ENCODE measurements at regions not wholly inside any gene's neighbourhood (a gene's known extent, or its start where the extent isn't known, plus 50 kb on each side); places are given as distances from the start of the nearest gene placed in this dataset.
A peak's percentile ranks its signal among the peaks of the same experiment; 100 is the strongest.

DNA sequence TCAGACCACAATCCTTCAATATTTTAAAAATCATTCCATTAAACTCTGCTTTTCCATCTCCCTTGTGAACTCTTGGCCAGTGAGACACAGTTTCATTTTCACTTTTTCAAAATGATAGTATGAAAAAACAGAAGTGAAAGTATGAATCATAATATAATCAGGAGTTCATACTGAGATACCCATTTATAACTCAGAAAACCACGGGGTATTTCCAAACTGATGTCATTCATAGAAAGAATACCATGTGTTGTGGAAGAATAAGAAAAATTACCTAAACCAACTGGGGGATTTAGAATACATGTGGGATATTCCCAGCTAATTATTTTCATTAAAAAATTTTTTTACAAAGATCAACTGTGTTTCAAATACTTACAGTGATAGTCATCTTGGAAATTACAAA lies 149.9 kb downstream of the MRPL39 start:
- FAIRE-seq, result peak; percentile 73
- peak overlapping the region; percentile 18 for H3K27ac ChIP-seq (ENCODE audit: insufficient read depth, low read depth, low read length)

DNA sequence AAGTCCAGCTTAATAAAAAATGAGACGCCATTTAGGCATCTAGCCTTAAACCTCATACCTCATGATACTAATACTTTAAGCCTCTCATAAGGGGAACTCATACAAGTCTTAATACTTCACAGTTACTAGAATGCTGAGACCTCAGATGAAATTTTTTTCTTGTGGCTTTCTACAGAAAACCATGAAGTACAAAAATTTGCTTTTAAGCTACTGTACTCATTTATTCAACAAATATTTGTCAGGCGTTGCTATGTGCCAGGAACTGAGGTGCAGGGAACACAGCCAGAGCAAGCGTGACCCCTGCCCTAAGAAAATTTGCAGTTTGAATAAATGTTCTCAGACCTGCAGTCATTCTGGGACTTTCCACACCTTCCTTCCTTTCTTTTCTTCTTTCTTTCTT lies 150.6 kb downstream of the MRPL39 start:
- TF ChIP-seq POLR2AphosphoS5 (IDR thresholded peaks at IDR 0.05; ENCODE audit: insufficient read depth, low read depth, low read length) (no peak), FOS (IDR thresholded peaks at IDR 0.05; ENCODE audit: borderline replicate concordance, insufficient read depth, low read length) (no peak), GATA2 (IDR thresholded peaks at IDR 0.05; ENCODE audit: insufficient read depth, insufficient read length, low read depth, low read length) (no peak), POLR2A (IDR thresholded peaks at IDR 0.05; ENCODE audit: low read depth, low read length) (no peak), JUN (IDR thresholded peaks at IDR 0.05; ENCODE audit: borderline replicate concordance, insufficient read depth, insufficient read length, low read depth) (no peak), MYC (IDR thresholded peaks at IDR 0.05; ENCODE audit: low read depth, low read length) (no peak), EZH2 (IDR thresholded peaks at IDR 0.05; ENCODE audit: borderline replicate concordance, low read depth, low read length, severe bottlenecking) (no peak), MAX (IDR thresholded peaks at IDR 0.05; ENCODE audit: insufficient read depth, insufficient read length) (no peak)
- TF ChIP-seq, protein P1, sequence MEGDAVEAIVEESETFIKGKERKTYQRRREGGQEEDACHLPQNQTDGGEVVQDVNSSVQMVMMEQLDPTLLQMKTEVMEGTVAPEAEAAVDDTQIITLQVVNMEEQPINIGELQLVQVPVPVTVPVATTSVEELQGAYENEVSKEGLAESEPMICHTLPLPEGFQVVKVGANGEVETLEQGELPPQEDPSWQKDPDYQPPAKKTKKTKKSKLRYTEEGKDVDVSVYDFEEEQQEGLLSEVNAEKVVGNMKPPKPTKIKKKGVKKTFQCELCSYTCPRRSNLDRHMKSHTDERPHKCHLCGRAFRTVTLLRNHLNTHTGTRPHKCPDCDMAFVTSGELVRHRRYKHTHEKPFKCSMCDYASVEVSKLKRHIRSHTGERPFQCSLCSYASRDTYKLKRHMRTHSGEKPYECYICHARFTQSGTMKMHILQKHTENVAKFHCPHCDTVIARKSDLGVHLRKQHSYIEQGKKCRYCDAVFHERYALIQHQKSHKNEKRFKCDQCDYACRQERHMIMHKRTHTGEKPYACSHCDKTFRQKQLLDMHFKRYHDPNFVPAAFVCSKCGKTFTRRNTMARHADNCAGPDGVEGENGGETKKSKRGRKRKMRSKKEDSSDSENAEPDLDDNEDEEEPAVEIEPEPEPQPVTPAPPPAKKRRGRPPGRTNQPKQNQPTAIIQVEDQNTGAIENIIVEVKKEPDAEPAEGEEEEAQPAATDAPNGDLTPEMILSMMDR (IDR thresholded peaks at IDR 0.05; ENCODE audit: extremely low read depth in 1 of 2, insufficient read depth in 1 of 2, low read depth in 1 of 2, low read length in 2 of 2), result no peak
- no peak overlapping the region for H3K9ac ChIP-seq (replicated peaks; ENCODE audit: extremely low read depth, insufficient read depth, low read length)
- FAIRE-seq (no peak), DNase-seq (ENCODE audit: low read depth, low spot score) (peak; percentile 49)
- no peak overlapping the region for H3K27ac ChIP-seq (ENCODE audit: insufficient read depth, low read depth, low read length)
- H4K20me1 ChIP-seq (replicated peaks; ENCODE audit: control insufficient read depth, extremely low read depth, insufficient read depth, low read length), result no peaks in the 10 kb centered on the region
- no peak overlapping the region for H3K4me3 ChIP-seq (replicated peaks in 1 of 3; ENCODE audit: insufficient read depth in 1 of 3, low read depth in 1 of 3, low read length in 3 of 3)
- CTCF ChIA-PET, result no interaction called here
- dilution Hi-C loops (cut with MboI; ENCODE audit: extremely low pct_ligation_motif_present, low sequenced_read_pairs), result no loop called here
- H3K36me3 ChIP-seq (ENCODE audit: control insufficient read depth in 2 of 2, extremely low read depth in 1 of 2, insufficient read depth in 2 of 2, low read length in 2 of 2), result no peaks in the 10 kb centered on the region
- H3K27me3 ChIP-seq (ENCODE audit: control insufficient read depth in 2 of 2, insufficient read depth in 2 of 2, low read length in 2 of 2), result no peaks in the 10 kb centered on the region
- H3K4me1 ChIP-seq (ENCODE audit: control insufficient read depth, extremely low read depth, insufficient read depth, low read length), result peaks cover 6% of the 10 kb centered on the region
- no peaks in the 10 kb centered on the region for H3K9me3 ChIP-seq (replicated peaks; ENCODE audit: control insufficient read depth, insufficient read depth, low read length)
- POLR2A ChIA-PET, result no interaction called here
- peak overlapping the region; percentile 68 for H2AFZ ChIP-seq (ENCODE audit: low read depth, low read length)
- no peak overlapping the region for H3K4me2 ChIP-seq (ENCODE audit: insufficient read depth, low read length)
- H3K9me1 ChIP-seq (replicated peaks; ENCODE audit: control insufficient read depth, extremely low read depth, insufficient read depth, low read length), result no peaks in the 10 kb centered on the region
- intact Hi-C loops (cut with micrococcal nuclease), result loop anchor here (2.0 kb wide), 1 partner anchor 106 kb away; no protein-coding TSS in a partner anchor
- no TSS peak for BruUV-seq (replicated peaks)
- H3K79me2 ChIP-seq (ENCODE audit: control insufficient read depth, insufficient read depth, low read length), result no peaks in the 10 kb centered on the region

More for the DNA sequence above, 149.9 kb downstream of the MRPL39 start:
- BruUV-seq (replicated peaks), result no TSS peak
- no peak for TF ChIP-seq POLR2AphosphoS5 (IDR thresholded peaks at IDR 0.05; ENCODE audit: insufficient read depth, low read depth, low read length)
- TF ChIP-seq JUN (IDR thresholded peaks at IDR 0.05; ENCODE audit: borderline replicate concordance, insufficient read depth, insufficient read length, low read depth), result peak; percentile 34
- H4K20me1 ChIP-seq (replicated peaks; ENCODE audit: control insufficient read depth, extremely low read depth, insufficient read depth, low read length), result no peaks in the 10 kb centered on the region
- DNase-seq (ENCODE audit: low read depth, low spot score), result peak; percentile 81
- intact Hi-C loops (cut with micrococcal nuclease) (loop anchor here (2.0 kb wide), 1 partner anchor 105 kb away; no protein-coding TSS in a partner anchor), dilution Hi-C loops (cut with MboI; ENCODE audit: extremely low pct_ligation_motif_present, low sequenced_read_pairs) (no loop called here)
- H2AFZ ChIP-seq (ENCODE audit: low read depth, low read length), result peak overlapping the region; percentile 26
- H3K27me3 ChIP-seq (ENCODE audit: control insufficient read depth in 2 of 2, insufficient read depth in 2 of 2, low read length in 2 of 2), result no peaks in the 10 kb centered on the region
- H3K4me3 ChIP-seq (replicated peaks in 1 of 3; ENCODE audit: insufficient read depth in 1 of 3, low read depth in 1 of 3, low read length in 3 of 3), result peak overlapping the region in 1 of 3 experiments; percentile 33
- no peaks in the 10 kb centered on the region for H3K9me3 ChIP-seq (replicated peaks; ENCODE audit: control insufficient read depth, insufficient read depth, low read length)
- no peak overlapping the region for H3K9ac ChIP-seq (replicated peaks; ENCODE audit: extremely low read depth, insufficient read depth, low read length)
- H3K4me1 ChIP-seq (ENCODE audit: control insufficient read depth, extremely low read depth, insufficient read depth, low read length), result peaks cover 6% of the 10 kb centered on the region
- H3K4me2 ChIP-seq (ENCODE audit: insufficient read depth, low read length), result peak overlapping the region; percentile 42
- no peaks in the 10 kb centered on the region for H3K9me1 ChIP-seq (replicated peaks; ENCODE audit: control insufficient read depth, extremely low read depth, insufficient read depth, low read length)
- ChIA-PET POLR2A (no interaction called here), CTCF (no interaction called here)
- no peaks in the 10 kb centered on the region for H3K36me3 ChIP-seq (ENCODE audit: control insufficient read depth in 2 of 2, extremely low read depth in 1 of 2, insufficient read depth in 2 of 2, low read length in 2 of 2)
- no peaks in the 10 kb centered on the region for H3K79me2 ChIP-seq (ENCODE audit: control insufficient read depth, insufficient read depth, low read length)

Measured in endothelial cell of umbilical vein (primary cell).